Upper lobe of left lung (tissue), 6 donors: ENCODE measurements at regions not wholly inside any gene's neighbourhood (a gene's known extent, or its start where the extent isn't known, plus 50 kb on each side); places are given as distances from the start of the nearest gene placed in this dataset.
A peak's percentile ranks its signal among the peaks of the same experiment; 100 is the strongest.

Experiments
- ATAC-seq, 2 donors: fragments of 200-7000 bp; cut with Tn5 transposase; one replicate each; pipeline ENCODE4 v1.9.1; 2022; ENCODE audit warnings: mild to moderate bottlenecking in 2 of 2, moderate library complexity in 2 of 2; ENCODE audit not compliant: low FRiP score in 2 of 2
- DNase-seq, 2 donors: peaks; one replicate each; pipeline ENCODE4 v3.0.0-alpha.2; 2019 to 2020
- H3K27ac ChIP-seq, 4 donors: fragments of 200-600 bp; sonication (generic); one replicate each; pipeline ENCODE4 v1.5.1; 2016 to 2019
- H3K27me3 ChIP-seq, 4 donors: fragments of 200-600 bp; sonication (generic); one replicate each; pipeline ENCODE4 v1.5.1; 2017 to 2019
- H3K36me3 ChIP-seq, 4 donors: fragments of 200-600 bp; sonication (generic); one replicate each; pipeline ENCODE4 v1.5.1; 2016 to 2019
- H3K4me1 ChIP-seq, 4 donors: fragments of 200-600 bp; sonication (generic); one replicate each; pipeline ENCODE4 v1.5.1; 2018 to 2019
- H3K4me3 ChIP-seq, 4 donors: fragments of 200-600 bp; sonication (generic); one replicate each; pipeline ENCODE4 v1.5.1; 2017 to 2019; ENCODE audit warnings: mild to moderate bottlenecking in 2 of 4, moderate library complexity in 1 of 4
- H3K9me3 ChIP-seq, 4 donors: fragments of 200-600 bp; sonication (generic); one replicate each; pipeline ENCODE4 v1.5.1; 2018 to 2019
- EP300 ChIP-seq, 4 donors: sonication (generic); formaldehyde crosslinking; IDR thresholded peaks; one replicate each; pipeline ENCODE4 v1.5.1; 2017; ENCODE audit warnings: antibody characterized with exemption in 4 of 4, control low read depth in 2 of 4
- POLR2A ChIP-seq, 4 donors: fragments of 450-650 bp; IDR thresholded peaks; one replicate each; pipeline ENCODE4 v1.5.1; 2016 to 2017; ENCODE audit warnings: antibody characterized with exemption in 4 of 4, mild to moderate bottlenecking in 2 of 4
- POLR2AphosphoS5 ChIP-seq, 2 donors: sonication (generic); formaldehyde crosslinking; IDR thresholded peaks; one replicate each; pipeline ENCODE4 v1.5.1; 2017; ENCODE audit warnings: antibody characterized with exemption in 2 of 2
- WGBS, 2 donors: methylation state at CpG; one replicate each; pipeline ENCODE4 v1.1.5; 2017 to 2018; 5-methylcytosine and 5-hydroxymethylcytosine counted together
- TF ChIP-seq, protein P1 (sequence below), 6 experiments: fragments of 450-650 bp in 4 of 6; fragments of 200-600 bp in 2 of 6; sonication (generic) in 2 of 6; IDR thresholded peaks; one replicate each; pipeline ENCODE4 v1.5.1; 2016 to 2019; ENCODE audit warnings: antibody characterized with exemption in 6 of 6
- donor health status: DM: no; HTN: no; CAD: no; lungs with moderate emphysema.
- donor health status: DM: no; HTN: yes; CAD: no; lungs with severe emphysema.

DNA sequence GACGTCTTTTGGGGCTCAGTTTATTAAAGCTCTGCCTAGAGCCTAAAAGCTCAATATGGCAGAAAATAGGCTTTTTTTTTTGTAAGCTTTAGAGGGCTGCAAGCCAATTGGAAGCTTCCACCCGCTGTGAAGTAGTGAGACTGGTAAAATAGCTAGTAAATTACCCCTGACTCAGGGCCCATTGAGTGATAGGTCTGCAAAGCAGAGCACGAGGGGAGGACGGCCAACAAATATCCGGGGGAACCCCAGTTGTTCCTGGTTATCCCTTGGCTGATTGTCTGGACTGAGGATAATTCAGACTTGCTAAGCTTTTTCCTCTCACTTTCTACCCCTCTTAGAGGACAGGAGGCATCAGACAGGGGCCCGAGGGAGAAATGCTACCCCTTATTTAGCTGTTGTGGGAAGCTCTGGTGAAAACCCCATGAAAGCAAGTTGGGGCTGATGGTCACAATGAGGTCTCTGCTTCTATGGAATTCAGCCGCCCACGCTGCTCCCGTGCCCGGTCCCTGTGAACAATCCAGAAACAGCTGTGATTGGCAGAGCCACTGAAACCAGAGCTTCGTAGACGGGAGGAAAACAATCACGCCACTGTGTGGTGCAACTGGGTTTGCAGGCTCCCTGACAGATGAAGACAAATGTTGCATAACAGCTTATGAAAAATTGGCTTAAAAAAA lies 141.9 kb upstream of the LGALSL start:
- no peaks in the 10 kb centered on the region for H3K27me3 ChIP-seq
- WGBS, 2 donors, result 40 to 44% methylated on average over 9 to 13 of the region's 13 CpGs
- ATAC-seq (peak; percentile 84 to 92), DNase-seq (peak; percentile 71 to 89)
- TF ChIP-seq, protein P1, sequence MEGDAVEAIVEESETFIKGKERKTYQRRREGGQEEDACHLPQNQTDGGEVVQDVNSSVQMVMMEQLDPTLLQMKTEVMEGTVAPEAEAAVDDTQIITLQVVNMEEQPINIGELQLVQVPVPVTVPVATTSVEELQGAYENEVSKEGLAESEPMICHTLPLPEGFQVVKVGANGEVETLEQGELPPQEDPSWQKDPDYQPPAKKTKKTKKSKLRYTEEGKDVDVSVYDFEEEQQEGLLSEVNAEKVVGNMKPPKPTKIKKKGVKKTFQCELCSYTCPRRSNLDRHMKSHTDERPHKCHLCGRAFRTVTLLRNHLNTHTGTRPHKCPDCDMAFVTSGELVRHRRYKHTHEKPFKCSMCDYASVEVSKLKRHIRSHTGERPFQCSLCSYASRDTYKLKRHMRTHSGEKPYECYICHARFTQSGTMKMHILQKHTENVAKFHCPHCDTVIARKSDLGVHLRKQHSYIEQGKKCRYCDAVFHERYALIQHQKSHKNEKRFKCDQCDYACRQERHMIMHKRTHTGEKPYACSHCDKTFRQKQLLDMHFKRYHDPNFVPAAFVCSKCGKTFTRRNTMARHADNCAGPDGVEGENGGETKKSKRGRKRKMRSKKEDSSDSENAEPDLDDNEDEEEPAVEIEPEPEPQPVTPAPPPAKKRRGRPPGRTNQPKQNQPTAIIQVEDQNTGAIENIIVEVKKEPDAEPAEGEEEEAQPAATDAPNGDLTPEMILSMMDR (IDR thresholded peaks at IDR 0.05), result peak; percentile 44 to 73 (median 59)
- TF ChIP-seq EP300 (IDR thresholded peaks at IDR 0.05), result peak in 1 of 4 donors; percentile 44
- no peak for TF ChIP-seq POLR2A (IDR thresholded peaks at IDR 0.05)
- TF ChIP-seq POLR2AphosphoS5 (IDR thresholded peaks at IDR 0.05), result peak; percentile 20 to 64
- H3K4me1 ChIP-seq, result peaks cover 7 to 13% (median 9%) of the 10 kb centered on the region in 4 donors
- H3K9me3 ChIP-seq, result no peaks in the 10 kb centered on the region
- H3K27ac ChIP-seq, result peak overlapping the region; percentile 38 to 52 (median 44)
- H3K4me3 ChIP-seq, result peak overlapping the region in 1 of 4 donors; percentile 16
- H3K36me3 ChIP-seq, result no peaks in the 10 kb centered on the region

DNA sequence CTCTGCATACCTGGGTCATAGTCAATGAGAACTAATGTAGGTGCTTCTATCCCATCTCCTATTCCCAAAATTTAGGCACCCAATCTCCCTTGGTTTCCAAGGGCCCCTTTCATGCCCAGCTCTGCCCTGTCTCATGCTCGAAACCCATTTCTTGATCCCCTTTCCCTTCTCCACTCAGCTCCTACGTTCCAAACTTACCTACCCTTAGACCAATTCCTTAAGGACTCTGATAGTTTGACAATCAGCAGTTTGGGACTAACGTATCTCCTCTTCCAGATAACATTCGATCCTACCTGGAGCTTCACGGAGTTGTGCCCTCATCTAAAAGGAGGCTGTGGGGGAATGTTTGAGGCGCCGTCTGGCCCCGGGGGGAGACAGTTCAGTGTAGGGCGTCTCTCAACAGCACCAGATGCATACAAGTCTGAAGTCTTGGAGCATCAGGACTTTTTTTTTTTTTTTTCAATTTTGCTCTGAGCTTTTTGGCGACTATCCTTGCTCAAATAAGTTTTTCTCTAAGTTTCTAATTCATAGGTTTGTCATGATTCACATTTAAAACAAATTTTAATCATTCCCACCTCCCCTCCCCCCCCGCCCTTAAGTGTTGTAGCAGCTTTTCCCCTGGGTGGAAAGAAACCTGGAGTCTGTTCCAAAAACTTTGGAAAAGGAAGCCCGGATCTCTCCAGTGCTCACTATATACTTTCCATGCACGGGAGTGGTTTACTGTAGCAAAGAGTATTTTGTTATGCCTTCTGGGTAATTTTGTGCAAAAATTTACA lies 141.2 kb upstream of the LGALSL start:
- DNase-seq, result no peak
- no peak for ATAC-seq
- TF ChIP-seq EP300 (IDR thresholded peaks at IDR 0.05) (no peak), POLR2A (IDR thresholded peaks at IDR 0.05) (no peak), POLR2AphosphoS5 (IDR thresholded peaks at IDR 0.05) (no peak)
- TF ChIP-seq, protein P1 (IDR thresholded peaks at IDR 0.05), result no peak
- Histone ChIP-seq H3K27me3 (no peaks in the 10 kb centered on the region), H3K9me3 (no peaks in the 10 kb centered on the region), H3K4me1 (peaks cover 7 to 13% (median 9%) of the 10 kb centered on the region in 4 donors), H3K4me3 (no peak overlapping the region), H3K27ac (peak overlapping the region in 1 of 4 donors; percentile 38), H3K36me3 (no peaks in the 10 kb centered on the region)
- 77% methylated on average over 13 of the region's 13 CpGs for WGBS, 2 donors

DNA sequence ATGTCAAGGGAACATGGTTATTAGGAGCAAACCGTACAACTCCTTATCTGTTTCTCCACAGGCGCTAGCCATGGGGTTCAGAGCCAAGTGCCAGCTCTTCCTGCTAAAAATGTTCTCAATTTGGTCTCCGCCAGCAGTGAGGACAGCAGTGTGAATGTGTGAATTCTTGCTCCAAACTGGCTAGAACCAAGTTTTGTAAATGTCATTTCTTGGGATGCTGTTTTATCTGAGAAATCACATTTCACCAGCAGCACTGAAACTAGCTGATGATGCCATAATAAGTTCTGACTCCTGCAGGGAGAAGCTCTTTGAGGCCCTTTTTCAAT lies 140.6 kb upstream of the LGALSL start:
- Histone ChIP-seq H3K9me3 (no peaks in the 10 kb centered on the region), H3K4me3 (no peak overlapping the region), H3K36me3 (no peaks in the 10 kb centered on the region), H3K27ac (no peak overlapping the region), H3K4me1 (peaks cover 7 to 13% (median 9%) of the 10 kb centered on the region in 4 donors), H3K27me3 (no peaks in the 10 kb centered on the region)
- TF ChIP-seq POLR2A (IDR thresholded peaks at IDR 0.05) (no peak), EP300 (IDR thresholded peaks at IDR 0.05) (no peak), POLR2AphosphoS5 (IDR thresholded peaks at IDR 0.05) (no peak)
- TF ChIP-seq, protein P1 (IDR thresholded peaks at IDR 0.05), result no peak
- ATAC-seq (no peak), DNase-seq (no peak)
- 74 to 79% methylated on average over 3 of the region's 3 CpGs for WGBS, 2 donors

DNA sequence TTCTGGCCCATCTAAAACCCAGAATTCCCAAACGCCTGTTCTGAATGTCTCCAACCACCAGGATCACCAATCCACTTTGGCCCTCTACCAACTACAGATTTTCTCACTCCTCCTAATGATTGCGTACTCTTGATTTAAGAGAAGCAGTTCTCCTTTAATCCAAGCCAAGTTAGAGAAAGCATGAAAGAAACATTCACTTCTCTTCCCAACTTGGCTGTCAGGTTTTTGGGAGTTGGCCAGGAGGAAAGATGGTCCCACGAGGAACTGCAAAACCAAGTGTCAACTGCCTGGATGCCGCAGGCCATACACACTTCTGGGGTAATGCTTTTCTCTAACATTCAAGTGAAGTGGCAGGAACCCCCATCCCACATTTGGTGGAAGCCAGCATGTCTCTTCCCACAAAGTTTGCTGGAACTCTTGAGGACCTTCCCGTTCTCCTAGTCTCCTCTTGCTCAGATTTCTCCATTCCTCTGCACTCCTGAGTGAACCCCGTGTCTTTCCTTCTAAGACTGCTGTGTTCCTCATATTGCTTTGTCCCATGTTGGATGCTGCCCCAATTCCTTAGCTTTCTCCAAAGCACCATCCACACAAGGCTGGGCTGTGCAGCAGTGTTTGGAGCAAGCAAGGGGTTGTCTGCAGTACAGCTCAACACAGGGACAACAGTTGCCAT lies 138.5 kb upstream of the LGALSL start:
- TF ChIP-seq POLR2A (IDR thresholded peaks at IDR 0.05), result no peak
- H3K9me3 ChIP-seq, result no peaks in the 10 kb centered on the region
- DNase-seq (no peak), ATAC-seq (no peak)
- peaks cover 7 to 13% (median 9%) of the 10 kb centered on the region in 4 donors for H3K4me1 ChIP-seq
- H3K27ac ChIP-seq, result no peak overlapping the region
- H3K27me3 ChIP-seq, result no peaks in the 10 kb centered on the region
- no peak overlapping the region for H3K4me3 ChIP-seq
- WGBS, 2 donors, result 78 to 86% methylated on average over 6 of the region's 6 CpGs
- no peaks in the 10 kb centered on the region for H3K36me3 ChIP-seq
